IMR-90 (cell line): ENCODE measurements at regions not wholly inside any gene's neighbourhood (a gene's known extent, or its start where the extent isn't known, plus 50 kb on each side); places are given as distances from the start of the nearest gene placed in this dataset.

Experiments used
- ATAC-seq: fragments of 200-7000 bp; cut with Tn5 transposase; 2 replicates; pipeline ENCODE4 v1.9.1; 2020; ENCODE audit warnings: low read depth, mild to moderate bottlenecking, moderate library complexity
- BruUV-seq: library from RNA; stranded (reverse); fragments of 400-500 nt; replicated peaks from 2 replicates; lab custom pipeline; 2021; lab: Mats Ljungman, UMichigan
- CTCF ChIA-PET: fragments of 300-600 bp; formaldehyde crosslinking; extraction: SDS; loops from one replicate; lab custom pipeline; 2021; ENCODE audit warnings: antibody characterized with exemption; lab: Yijun Ruan, JAX
- POLR2A ChIA-PET: fragments of 300-600 bp; sonication (Branson Sonifier 250); formaldehyde crosslinking; loops from one replicate; lab custom pipeline; 2022; ENCODE audit warnings: antibody characterized with exemption; ENCODE audit not compliant: unreplicated experiment; lab: Charles Lee
- DNase-seq: peaks from one replicate; pipeline ENCODE4 v3.0.0; 2013
- H2AFZ ChIP-seq: replicated peaks from 2 replicates; pipeline ENCODE3; 2013; ENCODE audit warnings: low read length, mild to moderate bottlenecking; ENCODE audit not compliant: poor library complexity
- H2AK5ac ChIP-seq: 2 replicates; pipeline ENCODE4 v1.6.1; 2013; ENCODE audit warnings: low read depth, low read length, inconsistent platforms
- H2AK9ac ChIP-seq: replicated peaks from 2 replicates; pipeline ENCODE3; 2013; ENCODE audit warnings: mild to moderate bottlenecking, low read depth, low read length, moderate library complexity; ENCODE audit not compliant: poor library complexity
- H2BK120ac ChIP-seq: 2 replicates; pipeline ENCODE4 v1.6.1; 2013; ENCODE audit warnings: low read depth, low read length, inconsistent platforms
- H2BK15ac ChIP-seq: 3 replicates; pipeline ENCODE4 v1.6.1; 2013; ENCODE audit warnings: low read depth, low read length, inconsistent platforms
- H2BK20ac ChIP-seq: 2 replicates; pipeline ENCODE4 v1.6.1; 2013; ENCODE audit warnings: low read depth, mild to moderate bottlenecking, inconsistent platforms, low read length, moderate library complexity
- H2BK5ac ChIP-seq: 2 replicates; pipeline ENCODE4 v1.6.1; 2013; ENCODE audit warnings: mild to moderate bottlenecking, low read depth, low read length, inconsistent platforms; ENCODE audit not compliant: poor library complexity, severe bottlenecking
- H3K14ac ChIP-seq: replicated peaks from 2 replicates; pipeline ENCODE4 v1.6.1; 2013; ENCODE audit warnings: low read depth, low read length, inconsistent platforms
- H3K18ac ChIP-seq: 2 replicates; pipeline ENCODE4 v1.6.1; 2013; ENCODE audit warnings: low read depth, low read length, control low read depth
- H3K23ac ChIP-seq: 2 replicates; pipeline ENCODE4 v1.6.1; 2013; ENCODE audit warnings: low read depth, low read length, inconsistent platforms
- H3K27ac ChIP-seq: 2 replicates; pipeline ENCODE4 v1.5.1; 2013; ENCODE audit warnings: mild to moderate bottlenecking, control low read depth, low read length; ENCODE audit not compliant: insufficient read depth
- H3K27me3 ChIP-seq: 2 replicates; pipeline ENCODE4 v1.6.1; 2013; ENCODE audit warnings: low read length; ENCODE audit not compliant: control insufficient read depth, insufficient read depth
- H3K36me3 ChIP-seq: 2 replicates; pipeline ENCODE4 v1.6.1; 2013; ENCODE audit warnings: low read length, mixed read lengths; ENCODE audit not compliant: control insufficient read depth, insufficient read depth
- H3K4ac ChIP-seq: 2 replicates; pipeline ENCODE4 v1.6.1; 2013; ENCODE audit warnings: low read depth, low read length, inconsistent platforms
- H3K4me1 ChIP-seq: 2 replicates; pipeline ENCODE4 v1.6.1; 2013; ENCODE audit warnings: low read length, mixed read lengths; ENCODE audit not compliant: control insufficient read depth, insufficient read depth
- H3K4me2 ChIP-seq: 2 replicates; pipeline ENCODE4 v1.6.1; 2013; ENCODE audit warnings: low read depth, mild to moderate bottlenecking, control low read depth, low read length, moderate library complexity
- H3K4me3 ChIP-seq: 2 replicates; pipeline ENCODE4 v1.5.1; 2013; ENCODE audit warnings: low read depth, mild to moderate bottlenecking, control low read depth, low read length, moderate library complexity; ENCODE audit not compliant: insufficient read depth
- H3K56ac ChIP-seq: 2 replicates; pipeline ENCODE4 v1.6.1; 2013; ENCODE audit warnings: low read length, inconsistent platforms; ENCODE audit not compliant: insufficient read depth; ENCODE audit errors: extremely low read depth
- H3K79me1 ChIP-seq, 2 experiments: 2 replicates each; pipeline ENCODE4 v1.6.1; 2013; ENCODE audit warnings: low read length in 2 of 2, inconsistent platforms in 1 of 2, low read depth in 1 of 2
- H3K9ac ChIP-seq: 2 replicates; pipeline ENCODE4 v1.6.1; 2013; ENCODE audit warnings: low read depth, low read length, control low read depth
- H3K9me1 ChIP-seq: 2 replicates; pipeline ENCODE4 v1.6.1; 2013; ENCODE audit warnings: low read length, inconsistent platforms; ENCODE audit not compliant: insufficient read depth
- H3K9me3 ChIP-seq: 2 replicates; pipeline ENCODE4 v1.6.1; 2013; ENCODE audit warnings: low read length; ENCODE audit not compliant: control insufficient read depth, insufficient read depth
- H4K20me1 ChIP-seq: 2 replicates; pipeline ENCODE4 v1.6.1; 2013; ENCODE audit warnings: low read length, inconsistent platforms; ENCODE audit not compliant: insufficient read depth
- H4K5ac ChIP-seq: 2 replicates; pipeline ENCODE4 v1.6.1; 2013; ENCODE audit warnings: mild to moderate bottlenecking, low read depth, low read length, control low read depth
- H4K8ac ChIP-seq, 2 experiments: 2 replicates each; pipeline ENCODE4 v1.6.1; 2013; ENCODE audit warnings: low read depth in 2 of 2, low read length in 2 of 2, control low read depth in 1 of 2, inconsistent platforms in 1 of 2
- H4K91ac ChIP-seq: 2 replicates; pipeline ENCODE4 v1.6.1; 2013; ENCODE audit warnings: low read depth, low read length, inconsistent platforms; ENCODE audit not compliant: insufficient read depth
- CHD1 ChIP-seq: IDR thresholded peaks from 2 replicates; pipeline ENCODE4 v1.6.1; 2012; ENCODE audit warnings: low read depth, low read length, improper control_type of control experiment
- WGBS, 2 experiments: methylation state at CpG; one replicate each; pipeline versions ENCODE4 v1.1.5 to v1.1.7; 2013; ENCODE audit warnings: missing lambda C conversion rate in 2 of 2; ENCODE audit not compliant: insufficient read length in 1 of 2; ENCODE audit errors: extremely low coverage in 2 of 2; 5-methylcytosine and 5-hydroxymethylcytosine counted together
- dilution Hi-C: fragments of 300-500 bp; cut with HindIII; formaldehyde crosslinking; loops from one replicate; pipeline ENCODE4 v1.14.3; 2018; ENCODE audit warnings: low sequenced_read_pairs; ENCODE audit not compliant: unreplicated experiment
- in situ Hi-C: fragments of 300-500 bp; cut with MboI; formaldehyde crosslinking; loops from 3 replicates; pipeline ENCODE4 v1.14.3; 2019; ENCODE audit warnings: low sequenced_read_pairs, inconsistent platforms, mixed read lengths
- intact Hi-C: fragments of 100-400 bp; cut with micrococcal nuclease; formaldehyde crosslinking; loops from 2 replicates; pipeline ENCODE4 v1.10.0; 2022

GRCh38 chr20:57012691-57013090 lies 253.8 kb downstream of the BMP7 start:
- no peak for TF ChIP-seq CHD1
- POLR2A ChIA-PET = no interaction called here
- WGBS, 2 experiments = no CpG with 5 or more reads among the region's 6 CpGs

More at GRCh38 chr20:57012691-57013090, 253.8 kb downstream of the BMP7 start:
- H3K79me1 ChIP-seq = no peaks in the 10 kb centered on the region
- H3K56ac ChIP-seq = no peak overlapping the region
- no peak overlapping the region for H2BK120ac ChIP-seq
- intact Hi-C loops (no loop called here), in situ Hi-C loops (no loop called here), dilution Hi-C loops (no loop called here)
- no peaks in the 10 kb centered on the region for H3K9me3 ChIP-seq
- H4K91ac ChIP-seq = no peak overlapping the region
- H4K8ac ChIP-seq = no peak overlapping the region
- no peak for DNase-seq
- no peak overlapping the region for H2BK5ac ChIP-seq
- peaks cover 2% of the 10 kb centered on the region for H3K27me3 ChIP-seq
- H3K9ac ChIP-seq = no peak overlapping the region
- H2BK20ac ChIP-seq = no peak overlapping the region
- ATAC-seq = no peak
- no peak overlapping the region for H3K4ac ChIP-seq
- no peaks in the 10 kb centered on the region for H3K36me3 ChIP-seq
- CTCF ChIA-PET = no interaction called here
- no peak overlapping the region for H2AK5ac ChIP-seq
- no TSS peak for BruUV-seq
- H4K20me1 ChIP-seq = no peaks in the 10 kb centered on the region
- no peaks in the 10 kb centered on the region for H3K9me1 ChIP-seq
- H3K4me3 ChIP-seq = no peak overlapping the region
- no peak overlapping the region for H3K14ac ChIP-seq
- no peak overlapping the region for H2AFZ ChIP-seq
- H2BK15ac ChIP-seq = no peak overlapping the region
- no peak overlapping the region for H2AK9ac ChIP-seq
- no peak overlapping the region for H3K23ac ChIP-seq
- no peak overlapping the region for H3K27ac ChIP-seq
- H4K5ac ChIP-seq = no peak overlapping the region
- no peak overlapping the region for H3K4me2 ChIP-seq
- H3K18ac ChIP-seq = no peak overlapping the region
- H3K4me1 ChIP-seq = no peaks in the 10 kb centered on the region
